ENCODE measurements at regions not wholly inside any gene's neighbourhood (a gene's known extent, or its start where the extent isn't known, plus 50 kb on each side); places are given as distances from the start of the nearest gene placed in this dataset.

GRCh38 chr11:103530257-103530656 is 421.0 kb downstream of the DYNC2H1 start:
- Mint-ChIP-seq H3K9me3 (ENCODE audit: low read depth) (no peaks in the 10 kb centered on the region), H3K27me3 (peaks cover 16% of the 10 kb centered on the region), H3K4me3 (no peak overlapping the region), H3K27ac (no peak overlapping the region), H3K4me1 (no peaks in the 10 kb centered on the region), H3K36me3 (no peaks in the 10 kb centered on the region)
- DNase-seq (no peak), ATAC-seq (no peak)
- CTCF ChIA-PET = no interaction called here

- no peaks in the 10 kb centered on the region for H3K36me3 Mint-ChIP-seq
- ATAC-seq (no peak), DNase-seq (no peak)
- peaks cover 17% of the 10 kb centered on the region for H3K27me3 Mint-ChIP-seq
- H3K4me1 Mint-ChIP-seq = no peaks in the 10 kb centered on the region
- H3K27ac Mint-ChIP-seq = no peak overlapping the region
- CTCF ChIA-PET = no interaction called here
- no peak overlapping the region for H3K4me3 Mint-ChIP-seq
- no peaks in the 10 kb centered on the region for H3K9me3 Mint-ChIP-seq (ENCODE audit: low read depth)
Measured at GRCh38 chr11:103532133-103532788, 423.0 kb downstream of the DYNC2H1 start.

- no peaks in the 10 kb centered on the region for H3K36me3 Mint-ChIP-seq
- H3K27ac Mint-ChIP-seq = no peak overlapping the region
- H3K27me3 Mint-ChIP-seq = peaks cover 20% of the 10 kb centered on the region
- ATAC-seq (no peak), DNase-seq (no peak)
- CTCF ChIA-PET = no interaction called here
- no peaks in the 10 kb centered on the region for H3K9me3 Mint-ChIP-seq (ENCODE audit: low read depth)
- H3K4me1 Mint-ChIP-seq = no peaks in the 10 kb centered on the region
- no peak overlapping the region for H3K4me3 Mint-ChIP-seq
Measured at GRCh38 chr11:103534191-103534590, 425.0 kb downstream of the DYNC2H1 start.

GRCh38 chr11:103534959-103535358 is 425.7 kb downstream of the DYNC2H1 start:
- peaks cover 20% of the 10 kb centered on the region for H3K27me3 Mint-ChIP-seq
- ATAC-seq = no peak
- CTCF ChIA-PET = no interaction called here
- DNase-seq = no peak
- no peak overlapping the region for H3K4me3 Mint-ChIP-seq
- no peaks in the 10 kb centered on the region for H3K9me3 Mint-ChIP-seq (ENCODE audit: low read depth)
- no peaks in the 10 kb centered on the region for H3K4me1 Mint-ChIP-seq
- H3K27ac Mint-ChIP-seq = no peak overlapping the region
- no peaks in the 10 kb centered on the region for H3K36me3 Mint-ChIP-seq

- H3K4me1 Mint-ChIP-seq = no peaks in the 10 kb centered on the region
- H3K36me3 Mint-ChIP-seq = no peaks in the 10 kb centered on the region
- no peak overlapping the region for H3K27ac Mint-ChIP-seq
- CTCF ChIA-PET = no interaction called here
- H3K4me3 Mint-ChIP-seq = no peak overlapping the region
- peaks cover 18% of the 10 kb centered on the region for H3K27me3 Mint-ChIP-seq
- no peak for DNase-seq
- no peak for ATAC-seq
- peaks cover 3% of the 10 kb centered on the region for H3K9me3 Mint-ChIP-seq (ENCODE audit: low read depth)
Measured at GRCh38 chr11:103536335-103536722, 427.1 kb downstream of the DYNC2H1 start.

- ATAC-seq = no peak
- H3K27me3 Mint-ChIP-seq = peaks cover 12% of the 10 kb centered on the region
- H3K36me3 Mint-ChIP-seq = no peaks in the 10 kb centered on the region
- H3K9me3 Mint-ChIP-seq (ENCODE audit: low read depth) = peaks cover 3% of the 10 kb centered on the region
- DNase-seq = no peak
- H3K4me3 Mint-ChIP-seq = no peak overlapping the region
- CTCF ChIA-PET = interaction anchor here (1.1 to 1.3 kb wide), 2 partner anchors 23 to 213 kb away, joined by 3 read pairs; no protein-coding TSS in a partner anchor
- no peaks in the 10 kb centered on the region for H3K4me1 Mint-ChIP-seq
- H3K27ac Mint-ChIP-seq = no peak overlapping the region
Measured at GRCh38 chr11:103537904-103538502, 428.8 kb downstream of the DYNC2H1 start.

GRCh38 chr11:103539166-103539565 is 429.9 kb downstream of the DYNC2H1 start:
- CTCF ChIA-PET = no interaction called here
- Mint-ChIP-seq H3K9me3 (ENCODE audit: low read depth) (peaks cover 3% of the 10 kb centered on the region), H3K4me1 (no peaks in the 10 kb centered on the region), H3K27ac (no peak overlapping the region), H3K27me3 (peaks cover 10% of the 10 kb centered on the region), H3K4me3 (no peak overlapping the region), H3K36me3 (no peaks in the 10 kb centered on the region)
- DNase-seq (no peak), ATAC-seq (no peak)

- no peaks in the 10 kb centered on the region for H3K36me3 Mint-ChIP-seq
- H3K27me3 Mint-ChIP-seq = peaks cover 7% of the 10 kb centered on the region
- CTCF ChIA-PET = no interaction called here
- H3K27ac Mint-ChIP-seq = no peak overlapping the region
- H3K4me1 Mint-ChIP-seq = no peaks in the 10 kb centered on the region
- DNase-seq (no peak), ATAC-seq (no peak)
- H3K9me3 Mint-ChIP-seq (ENCODE audit: low read depth) = peaks cover 3% of the 10 kb centered on the region
- H3K4me3 Mint-ChIP-seq = no peak overlapping the region
Measured at GRCh38 chr11:103541186-103541795, 432.1 kb downstream of the DYNC2H1 start.

GRCh38 chr11:103542851-103543250 is 433.6 kb downstream of the DYNC2H1 start:
- Mint-ChIP-seq H3K36me3 (no peaks in the 10 kb centered on the region), H3K4me3 (no peak overlapping the region), H3K27ac (no peak overlapping the region), H3K4me1 (no peaks in the 10 kb centered on the region), H3K9me3 (ENCODE audit: low read depth) (peaks cover 3% of the 10 kb centered on the region), H3K27me3 (peaks cover under 1% of the 10 kb centered on the region)
- CTCF ChIA-PET = no interaction called here
- no peak for DNase-seq
- no peak for ATAC-seq

- H3K36me3 Mint-ChIP-seq = no peaks in the 10 kb centered on the region
- peaks cover 3% of the 10 kb centered on the region for H3K9me3 Mint-ChIP-seq (ENCODE audit: low read depth)
- no peaks in the 10 kb centered on the region for H3K27me3 Mint-ChIP-seq
- ATAC-seq (no peak), DNase-seq (no peak)
- H3K4me3 Mint-ChIP-seq = no peak overlapping the region
- CTCF ChIA-PET = no interaction called here
- no peak overlapping the region for H3K27ac Mint-ChIP-seq
- H3K4me1 Mint-ChIP-seq = no peaks in the 10 kb centered on the region
Measured at GRCh38 chr11:103543456-103543855, 434.2 kb downstream of the DYNC2H1 start.

GRCh38 chr11:103544874-103545273 is 435.6 kb downstream of the DYNC2H1 start:
- Mint-ChIP-seq H3K27me3 (no peaks in the 10 kb centered on the region), H3K9me3 (ENCODE audit: low read depth) (peaks cover 3% of the 10 kb centered on the region)
- CTCF ChIA-PET = no interaction called here

GRCh38 chr11:103545551-103545950 is 436.3 kb downstream of the DYNC2H1 start:
- no peak for DNase-seq
- H3K36me3 Mint-ChIP-seq = no peaks in the 10 kb centered on the region
- H3K9me3 Mint-ChIP-seq (ENCODE audit: low read depth) = peaks cover 3% of the 10 kb centered on the region
- no peak for ATAC-seq
- H3K27ac Mint-ChIP-seq = no peak overlapping the region
- no peaks in the 10 kb centered on the region for H3K27me3 Mint-ChIP-seq
- CTCF ChIA-PET = no interaction called here
- H3K4me3 Mint-ChIP-seq = no peak overlapping the region
- H3K4me1 Mint-ChIP-seq = no peaks in the 10 kb centered on the region

More at GRCh38 chr11:103544874-103545273, 435.6 kb downstream of the DYNC2H1 start:
- ATAC-seq (no peak), DNase-seq (no peak)
- Mint-ChIP-seq H3K27ac (no peak overlapping the region), H3K4me3 (no peak overlapping the region), H3K36me3 (no peaks in the 10 kb centered on the region), H3K4me1 (no peaks in the 10 kb centered on the region)

- CTCF ChIA-PET = no interaction called here
- H3K27me3 Mint-ChIP-seq = no peaks in the 10 kb centered on the region
- H3K4me3 Mint-ChIP-seq = no peak overlapping the region
- no peaks in the 10 kb centered on the region for H3K4me1 Mint-ChIP-seq
- ATAC-seq = no peak
- H3K36me3 Mint-ChIP-seq = no peaks in the 10 kb centered on the region
- DNase-seq = no peak
- no peak overlapping the region for H3K27ac Mint-ChIP-seq
- peaks cover 2% of the 10 kb centered on the region for H3K9me3 Mint-ChIP-seq (ENCODE audit: low read depth)
Measured at GRCh38 chr11:103546236-103546635, 437.0 kb downstream of the DYNC2H1 start.

- CTCF ChIA-PET = no interaction called here
- Mint-ChIP-seq H3K4me3 (no peak overlapping the region), H3K27me3 (no peaks in the 10 kb centered on the region), H3K27ac (no peak overlapping the region), H3K4me1 (no peaks in the 10 kb centered on the region), H3K9me3 (ENCODE audit: low read depth) (no peaks in the 10 kb centered on the region), H3K36me3 (no peaks in the 10 kb centered on the region)
- ATAC-seq (no peak), DNase-seq (no peak)
Measured at GRCh38 chr11:103547024-103547423, 437.8 kb downstream of the DYNC2H1 start.
